ENCODE measurements at regions not wholly inside any gene's neighbourhood (a gene's known extent, or its start where the extent isn't known, plus 50 kb on each side); places are given as distances from the start of the nearest gene placed in this dataset.
"Not testable (repeated sequence)": the region's sequence is repeated elsewhere in the genome, so short reads cannot be mapped to it uniquely, and the experiment has no call there.

GRCh38 chr1:83345375-83345774 is 653.6 kb downstream of the TTLL7 start:
- H3K27ac ChIP-seq; intact Hi-C loops (cut with DNase I); H3K27me3 ChIP-seq; ATAC-seq; DNase-seq; H3K36me3 ChIP-seq; H3K4me3 ChIP-seq; H3K4me1 ChIP-seq; H3K9me3 ChIP-seq: not testable (repeated sequence)
- 57% methylated on average over 3 of the region's 3 CpGs for WGBS (ENCODE audit: insufficient coverage, low coverage, low lambda C conversion rate, missing lambda C conversion rate)

- H3K9me3 ChIP-seq; DNase-seq; intact Hi-C loops (cut with DNase I); H3K27me3 ChIP-seq; H3K4me1 ChIP-seq; H3K27ac ChIP-seq; H3K36me3 ChIP-seq; H3K4me3 ChIP-seq: not testable (repeated sequence)
- WGBS (ENCODE audit: insufficient coverage, low coverage, low lambda C conversion rate, missing lambda C conversion rate) = 83% methylated on average over 6 of the region's 6 CpGs
- peak in 3 of 4 donors; percentile 38 to 50 (median 48) for ATAC-seq
These were observed 655.2 kb downstream of the TTLL7 start for GRCh38 chr1:83343767-83344166.

- intact Hi-C loops (cut with DNase I) = not testable (repeated sequence)
These were observed 655.9 kb downstream of the TTLL7 start for GRCh38 chr1:83342995-83343394.

GRCh38 chr1:83332308-83332707 is 666.6 kb downstream of the TTLL7 start:
- DNase-seq = not testable (repeated sequence)
- WGBS (ENCODE audit: insufficient coverage, low coverage, low lambda C conversion rate, missing lambda C conversion rate) = no CpG with 5 or more reads among the region's 1 CpG

More at GRCh38 chr1:83342995-83343394, 655.9 kb downstream of the TTLL7 start:
- H3K27ac ChIP-seq, H3K4me3 ChIP-seq, H3K27me3 ChIP-seq, H3K9me3 ChIP-seq, H3K36me3 ChIP-seq, H3K4me1 ChIP-seq: not testable (repeated sequence)
- DNase-seq (peak in 2 of 3 donors; percentile 35 to 39), ATAC-seq (peak in 1 of 4 donors; percentile 53)

GRCh38 chr1:83318366-83318765 is 680.6 kb downstream of the TTLL7 start:
- no peak for DNase-seq
- no peaks in the 10 kb centered on the region for H3K27me3 ChIP-seq
- 95% methylated on average over 2 of the region's 2 CpGs for WGBS (ENCODE audit: insufficient coverage, low coverage, low lambda C conversion rate, missing lambda C conversion rate)
- H3K36me3 ChIP-seq = no peaks in the 10 kb centered on the region
- no peaks in the 10 kb centered on the region for H3K4me1 ChIP-seq
- intact Hi-C loops (cut with DNase I) = no loop called here
- no peaks in the 10 kb centered on the region for H3K9me3 ChIP-seq
- no peak for TF ChIP-seq POLR2A (IDR thresholded peaks at IDR 0.05)
- TF ChIP-seq CTCF (IDR thresholded peaks at IDR 0.05) = no peak
- no peak for ATAC-seq
- no peak overlapping the region for H3K4me3 ChIP-seq
- no peak overlapping the region for H3K27ac ChIP-seq

More at GRCh38 chr1:83332308-83332707, 666.6 kb downstream of the TTLL7 start:
- intact Hi-C loops (cut with DNase I); H3K27ac ChIP-seq; H3K4me1 ChIP-seq; H3K4me3 ChIP-seq; H3K9me3 ChIP-seq; H3K27me3 ChIP-seq; ATAC-seq; H3K36me3 ChIP-seq: not testable (repeated sequence)

- H3K36me3 ChIP-seq; H3K27ac ChIP-seq; ATAC-seq; H3K4me1 ChIP-seq; H3K4me3 ChIP-seq; H3K27me3 ChIP-seq; DNase-seq; H3K9me3 ChIP-seq; intact Hi-C loops (cut with DNase I): not testable (repeated sequence)
- WGBS (ENCODE audit: insufficient coverage, low coverage, low lambda C conversion rate, missing lambda C conversion rate) = 60% methylated on average over 1 of the region's 1 CpG
These were observed 683.5 kb downstream of the TTLL7 start for GRCh38 chr1:83315446-83315845.

- H3K27me3 ChIP-seq; H3K27ac ChIP-seq; H3K36me3 ChIP-seq; intact Hi-C loops (cut with DNase I); ATAC-seq; H3K4me3 ChIP-seq; DNase-seq; H3K4me1 ChIP-seq; H3K9me3 ChIP-seq: not testable (repeated sequence)
- WGBS (ENCODE audit: insufficient coverage, low coverage, low lambda C conversion rate, missing lambda C conversion rate) = 100% methylated on average over 1 of the region's 1 CpG
These were observed 688.8 kb downstream of the TTLL7 start for GRCh38 chr1:83310161-83310560.

- H3K27ac ChIP-seq; H3K36me3 ChIP-seq; H3K27me3 ChIP-seq; DNase-seq; H3K4me3 ChIP-seq; H3K4me1 ChIP-seq; intact Hi-C loops (cut with DNase I); H3K9me3 ChIP-seq: not testable (repeated sequence)
- peak; percentile 57 to 65 (median 64) for ATAC-seq
- peak in 3 of 4 donors; percentile 23 to 39 (median 34) for TF ChIP-seq CTCF (IDR thresholded peaks at IDR 0.05)
- WGBS (ENCODE audit: insufficient coverage, low coverage, low lambda C conversion rate, missing lambda C conversion rate) = 39% methylated on average over 2 of the region's 2 CpGs
These were observed 689.9 kb downstream of the TTLL7 start for GRCh38 chr1:83309035-83309434.

- ATAC-seq = peak; percentile 44 to 73 (median 61)
- H3K36me3 ChIP-seq; H3K4me1 ChIP-seq; H3K27ac ChIP-seq; H3K9me3 ChIP-seq; H3K4me3 ChIP-seq; intact Hi-C loops (cut with DNase I); DNase-seq; H3K27me3 ChIP-seq: not testable (repeated sequence)
- 37% methylated on average over 2 of the region's 2 CpGs for WGBS (ENCODE audit: insufficient coverage, low coverage, low lambda C conversion rate, missing lambda C conversion rate)
These were observed 692.1 kb downstream of the TTLL7 start for GRCh38 chr1:83306811-83307210.

GRCh38 chr1:83295594-83295993 is 703.3 kb downstream of the TTLL7 start:
- H3K36me3 ChIP-seq; H3K27me3 ChIP-seq; H3K9me3 ChIP-seq; H3K27ac ChIP-seq; H3K4me1 ChIP-seq; H3K4me3 ChIP-seq; intact Hi-C loops (cut with DNase I); DNase-seq; ATAC-seq: not testable (repeated sequence)
- WGBS (ENCODE audit: insufficient coverage, low coverage, low lambda C conversion rate, missing lambda C conversion rate) = 29% methylated on average over 1 of the region's 1 CpG

All from right lobe of liver (tissue), 6 donors.